DND-41 (cell line): ENCODE measurements at regions not wholly inside any gene's neighbourhood (a gene's known extent, or its start where the extent isn't known, plus 50 kb on each side); places are given as distances from the start of the nearest gene placed in this dataset.

Source experiments
- CTCF ChIP-seq: IDR thresholded peaks from 2 replicates; pipeline ENCODE4 v1.5.1; 2012; ENCODE audit warnings: borderline replicate concordance, low read length, moderate library complexity, mild to moderate bottlenecking; ENCODE audit not compliant: poor library complexity, severe bottlenecking; ENCODE audit errors: extremely low read depth
- EZH2 ChIP-seq: IDR thresholded peaks from 3 replicates; pipeline ENCODE4 v1.6.1; 2012; ENCODE audit warnings: borderline replicate concordance, low read depth, mild to moderate bottlenecking, moderate library complexity, low read length, inconsistent platforms; ENCODE audit not compliant: severe bottlenecking

DNA sequence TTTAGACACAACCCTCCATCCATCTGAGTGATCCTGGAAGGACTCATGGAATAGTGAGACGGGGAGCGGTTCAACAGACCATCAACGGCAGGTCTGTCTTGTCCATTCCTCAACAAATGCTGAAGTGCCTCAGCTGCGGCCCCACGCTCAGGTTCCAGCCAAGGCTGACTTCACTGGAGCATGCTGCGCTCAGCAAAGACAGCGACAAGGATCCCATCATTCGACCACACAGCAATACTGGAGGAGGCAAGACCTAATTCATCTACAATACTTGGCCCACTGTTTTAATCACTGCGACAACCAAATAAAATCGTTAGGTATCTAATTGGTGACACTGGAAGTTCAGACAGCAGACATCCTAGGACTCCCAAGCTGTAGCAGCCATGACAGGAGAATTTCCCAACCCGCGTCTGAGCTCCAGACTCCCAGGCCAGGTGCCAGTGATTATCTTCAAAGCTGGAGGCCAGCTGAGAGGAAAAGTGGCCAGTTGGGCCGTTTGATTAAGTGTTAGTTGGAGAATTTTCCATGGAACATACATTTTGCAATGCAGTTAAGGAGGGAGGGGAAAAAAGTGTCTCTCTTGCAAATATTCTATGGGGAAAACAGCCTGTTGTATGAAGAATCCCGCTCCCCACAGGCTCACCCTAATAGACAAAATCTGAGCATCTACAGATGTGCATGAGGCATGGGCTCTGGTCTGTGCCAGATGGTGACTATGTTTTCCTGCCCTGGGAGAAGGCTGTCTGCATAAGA is 92.5 kb upstream of the SLC35G4 start:
- TF ChIP-seq CTCF (no peak), EZH2 (no peak)
